ENCODE measurements at regions not wholly inside any gene's neighbourhood (a gene's known extent, or its start where the extent isn't known, plus 50 kb on each side); places are given as distances from the start of the nearest gene placed in this dataset.
"Not testable (repeated sequence)": the region's sequence is repeated elsewhere in the genome, so short reads cannot be mapped to it uniquely, and the experiment has no call there.

- Histone ChIP-seq H3K9me3 (no peaks in the 10 kb centered on the region), H3K4me1 (no peaks in the 10 kb centered on the region), H3K36me3 (no peaks in the 10 kb centered on the region), H3K27ac (no peak overlapping the region), H3K4me3 (no peak overlapping the region), H3K27me3 (no peaks in the 10 kb centered on the region)
- no peak for DNase-seq (ENCODE audit: low spot score in 2 of 2)
- TF ChIP-seq POLR2AphosphoS5 (IDR thresholded peaks at IDR 0.05), result no peak
- no peak for TF ChIP-seq CTCF (IDR thresholded peaks at IDR 0.05)
- no peak for TF ChIP-seq POLR2A (IDR thresholded peaks at IDR 0.05)
- intact Hi-C loops (cut with DNase I; ENCODE audit: low total_unique reads), result no loop called here
Observed at GRCh38 chr6:56816370-56816769, 138.5 kb upstream of the BEND6 start.

- no peaks in the 10 kb centered on the region for H3K4me1 ChIP-seq
Observed at GRCh38 chr6:56815436-56815835, 139.5 kb upstream of the BEND6 start.

GRCh38 chr6:56814802-56815201 lies 140.1 kb upstream of the BEND6 start:
- no peak for TF ChIP-seq CTCF (IDR thresholded peaks at IDR 0.05)
- TF ChIP-seq POLR2AphosphoS5 (IDR thresholded peaks at IDR 0.05), result no peak
- TF ChIP-seq POLR2A (IDR thresholded peaks at IDR 0.05), result no peak
- intact Hi-C loops (cut with DNase I; ENCODE audit: low total_unique reads), result no loop called here
- Histone ChIP-seq H3K9me3 (no peaks in the 10 kb centered on the region), H3K27me3 (no peaks in the 10 kb centered on the region), H3K4me1 (no peaks in the 10 kb centered on the region), H3K4me3 (no peak overlapping the region), H3K27ac (no peak overlapping the region), H3K36me3 (no peaks in the 10 kb centered on the region)
- DNase-seq (ENCODE audit: low spot score in 2 of 2), result no peak

More at GRCh38 chr6:56815436-56815835, 139.5 kb upstream of the BEND6 start:
- H3K9me3 ChIP-seq, result no peaks in the 10 kb centered on the region
- intact Hi-C loops (cut with DNase I; ENCODE audit: low total_unique reads), result no loop called here
- H3K36me3 ChIP-seq, result no peaks in the 10 kb centered on the region
- no peak overlapping the region for H3K27ac ChIP-seq
- no peak for DNase-seq (ENCODE audit: low spot score in 2 of 2)
- H3K4me3 ChIP-seq, result no peak overlapping the region
- TF ChIP-seq POLR2A (IDR thresholded peaks at IDR 0.05) (no peak), CTCF (IDR thresholded peaks at IDR 0.05) (no peak), POLR2AphosphoS5 (IDR thresholded peaks at IDR 0.05) (no peak)
- H3K27me3 ChIP-seq, result no peaks in the 10 kb centered on the region

- Histone ChIP-seq H3K4me3 (no peak overlapping the region), H3K36me3 (no peaks in the 10 kb centered on the region), H3K27me3 (no peaks in the 10 kb centered on the region), H3K9me3 (no peaks in the 10 kb centered on the region), H3K4me1 (no peaks in the 10 kb centered on the region), H3K27ac (no peak overlapping the region)
- no peak for DNase-seq (ENCODE audit: low spot score in 2 of 2)
- TF ChIP-seq POLR2A (IDR thresholded peaks at IDR 0.05) (no peak), CTCF (IDR thresholded peaks at IDR 0.05) (no peak), POLR2AphosphoS5 (IDR thresholded peaks at IDR 0.05) (no peak)
- intact Hi-C loops (cut with DNase I; ENCODE audit: low total_unique reads), result no loop called here
Observed at GRCh38 chr6:56814308-56814707, 140.6 kb upstream of the BEND6 start.

- H3K27ac ChIP-seq; intact Hi-C loops (cut with DNase I; ENCODE audit: low total_unique reads); H3K36me3 ChIP-seq; H3K27me3 ChIP-seq; H3K4me3 ChIP-seq; H3K9me3 ChIP-seq; H3K4me1 ChIP-seq; DNase-seq (ENCODE audit: low spot score in 2 of 2): not testable (repeated sequence)
Observed at GRCh38 chr6:56812851-56813250, 142.1 kb upstream of the BEND6 start.

- Histone ChIP-seq H3K27ac (peak overlapping the region in 1 of 2 donors; percentile 4), H3K9me3 (no peaks in the 10 kb centered on the region), H3K4me1 (no peaks in the 10 kb centered on the region), H3K36me3 (no peaks in the 10 kb centered on the region), H3K27me3 (no peaks in the 10 kb centered on the region), H3K4me3 (no peak overlapping the region)
- TF ChIP-seq POLR2A (IDR thresholded peaks at IDR 0.05) (no peak), CTCF (IDR thresholded peaks at IDR 0.05) (no peak), POLR2AphosphoS5 (IDR thresholded peaks at IDR 0.05) (no peak)
- no peak for DNase-seq (ENCODE audit: low spot score in 2 of 2)
- intact Hi-C loops (cut with DNase I; ENCODE audit: low total_unique reads), result no loop called here
Observed at GRCh38 chr6:56808871-56809359, 146.0 kb upstream of the BEND6 start.
